ENCODE measurements at regions not wholly inside any gene's neighbourhood (a gene's known extent, or its start where the extent isn't known, plus 50 kb on each side); places are given as distances from the start of the nearest gene placed in this dataset.

- no peak for DNase-seq (ENCODE audit: low spot score)
Observed at GRCh38 chr2:216286616-216287231, 85.6 kb downstream of the MARCHF4 start.

GRCh38 chr2:216285701-216286100 lies 86.6 kb downstream of the MARCHF4 start:
- no peak for DNase-seq (ENCODE audit: low spot score)

GRCh38 chr2:216284708-216285107 lies 87.6 kb downstream of the MARCHF4 start:
- DNase-seq (ENCODE audit: low spot score) = no peak

- peak; percentile 80 for DNase-seq (ENCODE audit: low spot score)
Observed at GRCh38 chr2:216283038-216283900, 89.0 kb downstream of the MARCHF4 start.

DNA sequence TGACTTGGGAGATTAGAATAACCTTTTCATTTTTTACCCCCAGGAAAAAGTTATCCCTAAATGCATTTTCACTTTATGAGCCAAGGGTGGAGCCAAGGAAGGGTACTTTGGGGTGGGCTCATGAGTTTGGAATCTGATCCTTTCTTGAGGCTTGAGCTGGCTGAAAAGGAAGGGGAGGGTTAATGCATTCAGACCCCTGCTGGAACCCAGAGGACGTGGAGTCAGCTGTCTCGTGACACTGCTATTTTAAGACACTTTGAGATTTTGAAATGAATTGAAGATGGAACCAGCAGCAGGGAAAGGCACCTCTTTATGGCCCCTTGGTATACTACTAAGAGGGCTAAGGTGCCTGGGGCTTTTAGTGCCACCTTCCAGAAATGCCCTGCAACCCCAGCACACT lies 90.4 kb downstream of the MARCHF4 start:
- no peak for DNase-seq (ENCODE audit: low spot score)

- no peak for DNase-seq (ENCODE audit: low spot score)
Observed at GRCh38 chr2:216281316-216281715, 91.0 kb downstream of the MARCHF4 start.

- DNase-seq (ENCODE audit: low spot score) = no peak
Observed at GRCh38 chr2:216279459-216279858, 92.8 kb downstream of the MARCHF4 start.

- no peak for DNase-seq (ENCODE audit: low spot score)
Observed at GRCh38 chr2:216279031-216279430, 93.3 kb downstream of the MARCHF4 start.

DNA sequence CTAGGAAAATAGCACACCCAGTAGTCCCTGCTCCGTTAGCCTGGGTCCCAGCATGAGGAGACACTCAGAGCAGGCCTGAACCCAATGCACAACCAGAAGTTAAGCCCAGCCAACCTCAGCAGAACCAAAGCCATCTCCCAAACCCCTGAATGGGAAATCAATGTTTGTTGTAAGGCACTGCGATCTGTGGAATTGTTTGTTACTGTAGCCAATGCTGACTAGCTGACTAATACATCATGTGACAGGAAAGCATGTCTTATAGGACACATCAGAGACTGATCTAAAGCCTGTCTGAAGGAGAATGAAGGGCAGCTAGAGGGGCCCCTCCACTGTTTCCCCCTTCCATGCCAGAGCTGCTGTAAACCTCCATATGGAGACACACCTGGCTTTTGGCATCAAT lies 96.4 kb downstream of the MARCHF4 start:
- DNase-seq (ENCODE audit: low spot score) = no peak

- no peak for DNase-seq (ENCODE audit: low spot score)
Observed at GRCh38 chr2:216274194-216274840, 98.0 kb downstream of the MARCHF4 start.

DNA sequence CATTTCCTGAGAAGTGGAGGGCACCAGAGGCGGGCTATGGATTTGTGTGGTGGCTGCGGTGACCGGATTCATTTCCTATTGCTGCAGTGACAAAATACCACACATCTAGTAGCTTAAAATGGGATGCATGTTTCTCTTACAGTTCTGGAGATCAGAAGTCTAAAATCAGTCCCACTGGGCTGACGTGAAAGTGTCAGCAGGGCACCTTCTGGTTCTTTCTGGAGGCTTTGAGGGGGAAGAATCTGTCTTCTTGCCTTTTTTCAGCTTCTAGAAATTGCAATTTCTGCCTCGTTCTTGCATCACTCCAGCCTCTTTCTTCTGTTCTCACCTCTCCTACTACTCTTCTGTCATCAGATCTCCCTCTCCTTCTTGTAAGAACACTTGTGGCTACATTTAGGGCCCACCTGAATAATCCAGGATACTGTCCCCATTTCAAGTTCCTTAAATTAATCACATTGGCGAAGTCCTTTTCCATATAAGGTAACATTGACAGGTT lies 111.2 kb downstream of the MARCHF4 start:
- DNase-seq (ENCODE audit: low spot score) = no peak

DNA sequence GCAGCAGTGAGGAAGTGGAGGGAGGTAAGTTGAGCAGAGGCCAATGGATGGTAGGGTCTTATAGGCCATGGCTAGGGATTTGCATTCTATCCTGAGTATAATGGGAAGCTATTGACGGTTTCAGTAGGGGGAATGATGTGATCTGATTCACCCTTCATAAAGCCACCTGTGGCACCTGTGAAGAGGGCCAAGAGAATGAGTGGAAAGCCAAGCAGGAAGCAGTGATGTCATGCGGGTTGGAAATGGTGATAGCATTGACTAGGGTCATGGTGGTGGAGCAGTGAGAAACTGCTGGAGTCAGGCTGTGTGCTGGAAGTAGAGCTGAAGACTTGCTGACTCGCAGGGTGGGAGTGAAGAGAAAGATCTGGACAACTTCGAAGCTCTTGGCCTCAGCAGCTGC lies 111.7 kb downstream of the MARCHF4 start:
- no peak for DNase-seq (ENCODE audit: low spot score)

DNA sequence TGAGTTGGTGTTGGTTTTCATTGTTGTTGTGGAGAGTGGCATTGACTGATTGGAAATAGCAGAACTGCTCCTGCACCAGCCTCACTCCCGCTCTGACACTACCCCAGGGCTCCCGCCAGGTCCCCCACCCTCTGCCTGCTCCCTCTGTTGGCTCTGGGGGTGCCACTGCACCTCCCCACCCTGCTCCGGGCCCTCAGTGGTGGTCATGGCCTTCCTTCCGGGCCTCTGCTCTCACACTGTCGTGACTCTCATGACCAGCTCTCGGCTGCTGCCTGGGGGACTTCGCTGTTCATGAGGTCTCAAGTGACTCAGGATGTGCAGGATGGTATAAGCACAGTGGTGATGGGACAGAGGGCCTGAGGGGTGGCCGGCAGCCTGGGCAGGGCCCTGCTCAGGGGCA lies 113.2 kb downstream of the MARCHF4 start:
- no peak for DNase-seq (ENCODE audit: low spot score)

- DNase-seq (ENCODE audit: low spot score) = no peak
Observed at GRCh38 chr2:216257089-216257488, 115.2 kb downstream of the MARCHF4 start.

Data from HuH-7 (cell line).